ENCODE measurements at regions not wholly inside any gene's neighbourhood (a gene's known extent, or its start where the extent isn't known, plus 50 kb on each side); places are given as distances from the start of the nearest gene placed in this dataset.

- TF ChIP-seq, protein P1, sequence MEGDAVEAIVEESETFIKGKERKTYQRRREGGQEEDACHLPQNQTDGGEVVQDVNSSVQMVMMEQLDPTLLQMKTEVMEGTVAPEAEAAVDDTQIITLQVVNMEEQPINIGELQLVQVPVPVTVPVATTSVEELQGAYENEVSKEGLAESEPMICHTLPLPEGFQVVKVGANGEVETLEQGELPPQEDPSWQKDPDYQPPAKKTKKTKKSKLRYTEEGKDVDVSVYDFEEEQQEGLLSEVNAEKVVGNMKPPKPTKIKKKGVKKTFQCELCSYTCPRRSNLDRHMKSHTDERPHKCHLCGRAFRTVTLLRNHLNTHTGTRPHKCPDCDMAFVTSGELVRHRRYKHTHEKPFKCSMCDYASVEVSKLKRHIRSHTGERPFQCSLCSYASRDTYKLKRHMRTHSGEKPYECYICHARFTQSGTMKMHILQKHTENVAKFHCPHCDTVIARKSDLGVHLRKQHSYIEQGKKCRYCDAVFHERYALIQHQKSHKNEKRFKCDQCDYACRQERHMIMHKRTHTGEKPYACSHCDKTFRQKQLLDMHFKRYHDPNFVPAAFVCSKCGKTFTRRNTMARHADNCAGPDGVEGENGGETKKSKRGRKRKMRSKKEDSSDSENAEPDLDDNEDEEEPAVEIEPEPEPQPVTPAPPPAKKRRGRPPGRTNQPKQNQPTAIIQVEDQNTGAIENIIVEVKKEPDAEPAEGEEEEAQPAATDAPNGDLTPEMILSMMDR (conservative IDR thresholded peaks at IDR 0.05; ENCODE audit: low read depth), result no peak
- ChIA-PET POLR2A (ENCODE audit: low non-redundant PET) (no interaction called here), CTCF (no interaction called here)
- no peak overlapping the region for H3K27ac ChIP-seq
- no peak for DNase-seq (ENCODE audit: low spot score)
Measured at GRCh38 chr10:85061401-85061800, 733.0 kb downstream of the CCSER2 start.

GRCh38 chr10:85067955-85068354 lies 739.6 kb downstream of the CCSER2 start:
- TF ChIP-seq, protein P1 (conservative IDR thresholded peaks at IDR 0.05; ENCODE audit: low read depth), result no peak
- ChIA-PET CTCF (no interaction called here), POLR2A (ENCODE audit: low non-redundant PET) (no interaction called here)
- no peak for DNase-seq (ENCODE audit: low spot score)
- no peak overlapping the region for H3K27ac ChIP-seq

DNA sequence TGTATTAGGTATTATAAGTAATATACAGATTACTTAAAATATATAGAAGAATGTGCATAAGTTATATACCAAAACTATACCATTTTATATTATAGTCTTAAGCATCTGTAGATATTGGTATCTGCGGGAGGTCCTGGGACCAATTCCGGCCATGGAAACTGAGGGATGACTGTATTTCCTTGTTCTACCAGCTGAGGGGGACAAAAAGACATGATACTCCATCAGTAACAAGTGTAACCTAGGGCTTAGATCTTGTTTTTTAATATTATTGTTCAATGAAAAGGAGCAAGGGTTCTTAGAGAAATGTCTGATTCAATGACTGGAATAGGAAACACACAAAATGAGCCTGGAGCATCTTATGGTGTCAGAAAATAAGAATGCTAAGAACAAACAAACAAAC lies 752.5 kb downstream of the CCSER2 start:
- no peak for DNase-seq (ENCODE audit: low spot score)
- TF ChIP-seq, protein P1 (conservative IDR thresholded peaks at IDR 0.05; ENCODE audit: low read depth), result no peak
- CTCF ChIA-PET, result no interaction called here
- POLR2A ChIA-PET (ENCODE audit: low non-redundant PET), result no interaction called here
- H3K27ac ChIP-seq, result no peak overlapping the region

GRCh38 chr10:85098835-85099521 lies 770.6 kb downstream of the CCSER2 start:
- POLR2A ChIA-PET (ENCODE audit: low non-redundant PET), result no interaction called here
- TF ChIP-seq, protein P1 (conservative IDR thresholded peaks at IDR 0.05; ENCODE audit: low read depth), result no peak
- peak; percentile 14 for DNase-seq (ENCODE audit: low spot score)
- CTCF ChIA-PET, result interaction anchor here (0.6 kb wide), 1 partner anchor 15 kb away, joined by 4 read pairs; no protein-coding TSS in a partner anchor
- H3K27ac ChIP-seq, result no peak overlapping the region

DNA sequence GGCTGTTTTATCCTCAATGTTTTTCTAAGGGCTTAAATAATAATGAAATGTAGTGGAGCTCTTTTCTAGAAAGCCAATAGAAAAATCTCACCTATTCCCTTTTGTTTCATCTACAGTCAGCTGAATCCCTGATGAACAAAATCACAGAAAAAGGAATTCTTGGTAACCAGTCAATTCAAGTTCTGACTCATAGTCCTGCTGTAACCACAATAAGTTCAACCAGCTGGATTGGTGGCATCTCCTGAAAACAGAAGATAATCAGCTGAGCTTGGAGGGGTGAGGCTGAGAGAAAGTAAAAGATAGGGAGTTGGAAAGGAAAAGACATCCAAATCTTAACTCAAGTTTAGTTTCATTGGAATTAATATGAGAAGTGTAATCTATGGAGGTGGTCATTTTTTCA lies 772.1 kb downstream of the CCSER2 start:
- ChIA-PET POLR2A (ENCODE audit: low non-redundant PET) (no interaction called here), CTCF (no interaction called here)
- H3K27ac ChIP-seq, result no peak overlapping the region
- no peak for DNase-seq (ENCODE audit: low spot score)
- TF ChIP-seq, protein P1 (conservative IDR thresholded peaks at IDR 0.05; ENCODE audit: low read depth), result no peak

GRCh38 chr10:85105614-85106255 lies 777.3 kb downstream of the CCSER2 start:
- TF ChIP-seq, protein P1 (conservative IDR thresholded peaks at IDR 0.05; ENCODE audit: low read depth), result no peak
- no peak for DNase-seq (ENCODE audit: low spot score)
- CTCF ChIA-PET, result no interaction called here
- no peak overlapping the region for H3K27ac ChIP-seq
- POLR2A ChIA-PET (ENCODE audit: low non-redundant PET), result no interaction called here
